OCI-LY1 (cell line): ENCODE measurements at regions not wholly inside any gene's neighbourhood (a gene's known extent, or its start where the extent isn't known, plus 50 kb on each side); places are given as distances from the start of the nearest gene placed in this dataset.

Source experiments
- H2AFZ ChIP-seq: fragments of 200-600 bp; sonication (generic), shearing (Covaris generic); 2 replicates; pipeline ENCODE4 v1.6.0; 2014; ENCODE audit warnings: antibody characterized with exemption, mild to moderate bottlenecking, low read length
- H3F3A ChIP-seq: fragments of 200-600 bp; sonication (generic), shearing (Covaris generic); 2 replicates; pipeline ENCODE4 v1.6.0; 2014; ENCODE audit warnings: mild to moderate bottlenecking, antibody characterized with exemption, low read length, moderate library complexity; ENCODE audit not compliant: insufficient read depth
- H3K27ac ChIP-seq: fragments of 200-600 bp; sonication (generic); 2 replicates; pipeline ENCODE4 v1.5.1; 2014; ENCODE audit warnings: low read length, mixed run types, mild to moderate bottlenecking, low read depth; ENCODE audit not compliant: poor library complexity, severe bottlenecking
- H3K27me3 ChIP-seq: fragments of 200-600 bp; sonication (generic); 2 replicates; pipeline ENCODE4 v1.6.0; 2014; ENCODE audit warnings: antibody characterized with exemption, mild to moderate bottlenecking, low read length, moderate library complexity; ENCODE audit not compliant: insufficient read depth
- H3K36me3 ChIP-seq: fragments of 200-600 bp; sonication (generic); 2 replicates; pipeline ENCODE4 v1.6.1; 2014; ENCODE audit warnings: mild to moderate bottlenecking, antibody characterized with exemption, low read length, moderate library complexity, mixed read lengths; ENCODE audit not compliant: insufficient read depth
- H3K4me1 ChIP-seq: fragments of 200-600 bp; sonication (generic); 2 replicates; pipeline ENCODE4 v1.5.1; 2014; ENCODE audit warnings: mild to moderate bottlenecking, low read length, moderate library complexity; ENCODE audit not compliant: insufficient read depth, severe bottlenecking
- H3K4me2 ChIP-seq: fragments of 200-600 bp; sonication (generic), shearing (Covaris generic); 2 replicates; pipeline ENCODE4 v1.6.1; 2014; ENCODE audit warnings: low read length
- H3K4me3 ChIP-seq: fragments of 200-600 bp; sonication (generic); 2 replicates; pipeline ENCODE4 v1.5.1; 2014; ENCODE audit warnings: low read length, low read depth, mild to moderate bottlenecking, mixed read lengths; ENCODE audit not compliant: poor library complexity, severe bottlenecking
- H3K79me2 ChIP-seq: fragments of 200-600 bp; shearing (Covaris generic); 2 replicates; pipeline ENCODE4 v1.6.1; 2016; ENCODE audit warnings: mixed run types, low read length, mixed read lengths; ENCODE audit not compliant: insufficient read depth
- H3K9ac ChIP-seq: fragments of 200-600 bp; sonication (generic), shearing (Covaris generic); 2 replicates; pipeline ENCODE4 v1.6.1; 2014; ENCODE audit warnings: mild to moderate bottlenecking, low read length, mixed read lengths
- H3K9me2 ChIP-seq: fragments of 200-600 bp; sonication (generic), shearing (Covaris generic); 2 replicates; pipeline ENCODE4 v1.6.1; 2014; ENCODE audit warnings: low read depth, mild to moderate bottlenecking, low read length, mixed read lengths
- H3K9me3 ChIP-seq: fragments of 200-600 bp; shearing (Covaris generic); 2 replicates; pipeline ENCODE4 v1.6.1; 2014; ENCODE audit warnings: low read length, mixed read lengths
- H4K20me1 ChIP-seq: fragments of 200-600 bp; sonication (generic), shearing (Covaris generic); 2 replicates; pipeline ENCODE4 v1.6.0; 2016; ENCODE audit warnings: mild to moderate bottlenecking, low read length; ENCODE audit not compliant: insufficient read depth
- CTCF ChIP-seq: fragments of 200-600 bp; sonication (generic), shearing (Covaris generic); IDR thresholded peaks from 2 replicates; pipeline ENCODE4 v1.5.1; 2017; ENCODE audit warnings: mild to moderate bottlenecking, antibody characterized with exemption, low read length, moderate library complexity, mixed read lengths
- EZH2 ChIP-seq: fragments of 200-600 bp; sonication (generic), shearing (Covaris generic); IDR thresholded peaks from 2 replicates; pipeline ENCODE4 v1.8.0; 2017; ENCODE audit warnings: borderline replicate concordance, mixed run types, mild to moderate bottlenecking, antibody characterized with exemption, low read length, moderate library complexity, mixed read lengths

DNA sequence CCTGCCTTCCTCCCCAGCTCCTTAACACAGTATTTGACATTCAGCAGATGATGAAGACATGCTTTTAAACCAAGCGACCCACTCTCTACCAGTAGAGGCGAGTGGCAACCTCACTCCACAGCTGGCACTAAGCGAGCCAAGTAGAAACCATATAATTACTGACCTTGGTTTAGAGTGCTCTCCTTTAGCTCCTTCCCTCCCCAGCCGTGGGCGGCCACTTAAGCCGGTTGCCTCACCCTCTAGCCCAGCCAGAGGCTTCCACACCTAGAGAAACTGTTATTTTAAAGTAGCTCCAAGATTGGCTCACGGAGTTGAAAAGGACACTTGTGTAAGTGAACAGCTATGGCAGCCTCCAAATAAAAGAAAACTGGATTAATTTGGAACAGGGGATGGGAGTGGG lies 109.1 kb upstream of the CRHR1 start:
- Histone ChIP-seq H3K27me3 (peaks cover 6% of the 10 kb centered on the region; the same call in 1 of the 2 replicates), H4K20me1 (no peaks in the 10 kb centered on the region), H3F3A (no peaks in the 10 kb centered on the region), H3K4me1 (no peaks in the 10 kb centered on the region), H3K4me2 (no peak overlapping the region), H3K27ac (no peak overlapping the region), H3K36me3 (no peaks in the 10 kb centered on the region), H2AFZ (no peak overlapping the region), H3K9me3 (no peaks in the 10 kb centered on the region), H3K9me2 (no peaks in the 10 kb centered on the region), H3K79me2 (no peaks in the 10 kb centered on the region), H3K4me3 (no peak overlapping the region), H3K9ac (no peak overlapping the region)
- TF ChIP-seq EZH2: no peak
- no peak for TF ChIP-seq CTCF

DNA sequence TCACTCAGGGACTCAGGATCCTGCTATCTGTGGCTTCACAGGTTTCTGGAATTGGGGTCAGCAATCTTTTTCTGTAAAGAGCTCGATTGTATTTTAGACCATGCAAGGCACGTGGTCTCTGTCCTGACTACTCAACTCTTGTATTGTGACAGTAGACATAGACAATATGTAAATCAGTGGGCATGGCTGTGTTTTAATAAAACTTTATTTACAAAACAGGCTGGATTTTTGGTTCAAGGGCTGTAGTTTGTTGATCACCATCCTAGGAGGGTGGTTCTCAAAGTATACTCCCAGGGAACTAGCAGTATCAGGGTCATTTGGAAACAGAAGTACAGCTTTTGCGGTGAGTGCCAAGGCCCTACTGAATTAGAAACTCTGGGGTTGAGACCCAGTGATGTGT lies 108.2 kb upstream of the CRHR1 start:
- no peak overlapping the region for H3K4me2 ChIP-seq
- H4K20me1 ChIP-seq: no peaks in the 10 kb centered on the region
- H3K9ac ChIP-seq: no peak overlapping the region
- no peaks in the 10 kb centered on the region for H3F3A ChIP-seq
- H3K4me3 ChIP-seq: no peak overlapping the region
- H3K9me3 ChIP-seq: no peaks in the 10 kb centered on the region
- TF ChIP-seq CTCF (no peak), EZH2 (no peak)
- H2AFZ ChIP-seq: no peak overlapping the region
- no peaks in the 10 kb centered on the region for H3K4me1 ChIP-seq
- no peaks in the 10 kb centered on the region for H3K9me2 ChIP-seq
- H3K79me2 ChIP-seq: no peaks in the 10 kb centered on the region
- peaks cover 6% of the 10 kb centered on the region; the same call in 1 of the 2 replicates for H3K27me3 ChIP-seq
- H3K36me3 ChIP-seq: no peaks in the 10 kb centered on the region
- H3K27ac ChIP-seq: no peak overlapping the region

DNA sequence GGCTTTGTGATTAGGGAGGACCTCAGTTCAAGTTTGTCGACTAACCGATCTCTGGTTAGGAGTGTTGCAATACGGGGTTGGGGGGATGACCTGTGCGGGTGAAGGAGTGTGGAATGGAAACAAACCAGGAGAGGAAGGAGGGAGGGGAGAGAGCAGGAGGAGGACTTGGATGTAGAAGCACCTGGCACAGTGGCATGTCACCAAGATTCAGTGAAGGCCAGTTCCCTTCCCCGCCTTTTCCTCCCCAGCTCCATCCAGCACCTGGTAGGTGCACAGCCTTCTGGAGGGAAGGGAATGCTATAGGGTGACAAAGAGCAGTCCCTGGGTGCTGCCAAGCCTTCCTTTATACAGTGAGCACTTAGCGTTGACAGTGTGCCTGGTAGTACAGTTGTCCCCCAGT lies 107.4 kb upstream of the CRHR1 start:
- Histone ChIP-seq H3K79me2 (no peaks in the 10 kb centered on the region), H3K27ac (no peak overlapping the region), H3K4me2 (no peak overlapping the region), H4K20me1 (no peaks in the 10 kb centered on the region), H3K27me3 (peaks cover 6% of the 10 kb centered on the region; the same call in 1 of the 2 replicates), H3K36me3 (no peaks in the 10 kb centered on the region), H2AFZ (no peak overlapping the region), H3K4me1 (no peaks in the 10 kb centered on the region), H3K9me2 (no peaks in the 10 kb centered on the region), H3K9ac (no peak overlapping the region), H3K4me3 (no peak overlapping the region), H3K9me3 (no peaks in the 10 kb centered on the region), H3F3A (no peaks in the 10 kb centered on the region)
- TF ChIP-seq EZH2: no peak
- no peak for TF ChIP-seq CTCF
